GM18502 (cell line): ENCODE measurements at regions not wholly inside any gene's neighbourhood (a gene's known extent, or its start where the extent isn't known, plus 50 kb on each side); places are given as distances from the start of the nearest gene placed in this dataset.

Experiments
- ATAC-seq: cut with Tn5 transposase; IDR thresholded peaks from one replicate; pipeline ENCODE4 v1.9.1; 2021; ENCODE audit warnings: mild to moderate bottlenecking; ENCODE audit not compliant: unreplicated experiment, poor library complexity

GRCh38 chr11:110773442-110773841, 61.2 kb upstream of the ARHGAP20 start:
- no peak for ATAC-seq

GRCh38 chr11:110772863-110773262, 60.6 kb upstream of the ARHGAP20 start:
- ATAC-seq, result no peak

- no peak for ATAC-seq
These were observed 54.1 kb upstream of the ARHGAP20 start for GRCh38 chr11:110766316-110766715.

- ATAC-seq, result no peak
These were observed 52.2 kb upstream of the ARHGAP20 start for GRCh38 chr11:110764485-110764884.

GRCh38 chr11:110763249-110764011, 51.2 kb upstream of the ARHGAP20 start:
- no peak for ATAC-seq

GRCh38 chr11:110762590-110762989, 50.4 kb upstream of the ARHGAP20 start:
- no peak for ATAC-seq
